GM21619 (cell line): ENCODE measurements at regions not wholly inside any gene's neighbourhood (a gene's known extent, or its start where the extent isn't known, plus 50 kb on each side); places are given as distances from the start of the nearest gene placed in this dataset.
"Not testable (repeated sequence)": the region's sequence is repeated elsewhere in the genome, so short reads cannot be mapped to it uniquely, and the experiment has no call there.

Source experiments
- ATAC-seq: cut with Tn5 transposase; IDR thresholded peaks from one replicate; pipeline ENCODE4 v1.9.1; 2021; ENCODE audit not compliant: unreplicated experiment

- ATAC-seq: not testable (repeated sequence)
Observed at GRCh38 chr7:35853194-35853593, 52.3 kb downstream of the SEPTIN7 start.

GRCh38 chr7:35854311-35854710, 53.5 kb downstream of the SEPTIN7 start:
- no peak for ATAC-seq

GRCh38 chr7:35856175-35856574, 55.3 kb downstream of the SEPTIN7 start:
- ATAC-seq: no peak

GRCh38 chr7:35860664-35861063, 59.8 kb downstream of the SEPTIN7 start:
- ATAC-seq: no peak

- no peak for ATAC-seq
Observed at GRCh38 chr7:35865287-35865686, 64.4 kb downstream of the SEPTIN7 start.

- ATAC-seq: no peak
Observed at GRCh38 chr7:35866186-35866585, 65.3 kb downstream of the SEPTIN7 start.

GRCh38 chr7:35869117-35869516, 68.3 kb downstream of the SEPTIN7 start:
- ATAC-seq: not testable (repeated sequence)

GRCh38 chr7:35869810-35870209, 69.0 kb downstream of the SEPTIN7 start:
- no peak for ATAC-seq

GRCh38 chr7:35871856-35872255, 71.0 kb downstream of the SEPTIN7 start:
- ATAC-seq: no peak

- ATAC-seq: no peak
Observed at GRCh38 chr7:35874886-35875285, 74.0 kb downstream of the SEPTIN7 start.

- ATAC-seq: no peak
Observed at GRCh38 chr7:35875292-35875691, 74.4 kb downstream of the SEPTIN7 start.

GRCh38 chr7:35878351-35878750, 77.5 kb downstream of the SEPTIN7 start:
- no peak for ATAC-seq

GRCh38 chr7:35887430-35887829, 86.6 kb downstream of the SEPTIN7 start:
- not testable (repeated sequence) for ATAC-seq

GRCh38 chr7:35889001-35889400, 88.1 kb downstream of the SEPTIN7 start:
- no peak for ATAC-seq

- no peak for ATAC-seq
Observed at GRCh38 chr7:35889870-35890269, 89.0 kb downstream of the SEPTIN7 start.

- ATAC-seq: no peak
Observed at GRCh38 chr7:35891004-35891830, 90.4 kb downstream of the SEPTIN7 start.

- ATAC-seq: no peak
Observed at GRCh38 chr7:35893649-35894048, 92.8 kb downstream of the SEPTIN7 start.

- no peak for ATAC-seq
Observed at GRCh38 chr7:35894721-35895120, 93.9 kb downstream of the SEPTIN7 start.

- no peak for ATAC-seq
Observed at GRCh38 chr7:35900651-35901050, 99.8 kb downstream of the SEPTIN7 start.

- ATAC-seq: no peak
Observed at GRCh38 chr7:35905555-35905954, 104.7 kb downstream of the SEPTIN7 start.

GRCh38 chr7:35906191-35906908, 105.5 kb downstream of the SEPTIN7 start:
- peak; percentile 78 for ATAC-seq
